ENCODE measurements at regions not wholly inside any gene's neighbourhood (a gene's known extent, or its start where the extent isn't known, plus 50 kb on each side); places are given as distances from the start of the nearest gene placed in this dataset.
"Not testable (repeated sequence)": the region's sequence is repeated elsewhere in the genome, so short reads cannot be mapped to it uniquely, and the experiment has no call there.

GRCh38 chr19:27955485-27956480 is 1257.2 kb downstream of the UQCRFS1 start:
- no peak for DNase-seq (ENCODE audit: low spot score)

GRCh38 chr19:27942607-27943006 is 1270.3 kb downstream of the UQCRFS1 start:
- DNase-seq (ENCODE audit: low spot score), result not testable (repeated sequence)

- DNase-seq (ENCODE audit: low spot score), result no peak
Observed at GRCh38 chr19:27936139-27936538, 1276.8 kb downstream of the UQCRFS1 start.

- no peak for DNase-seq (ENCODE audit: low spot score)
Observed at GRCh38 chr19:27935669-27936068, 1277.3 kb downstream of the UQCRFS1 start.

GRCh38 chr19:27929399-27929798 is 1283.6 kb downstream of the UQCRFS1 start:
- DNase-seq (ENCODE audit: low spot score), result no peak

- DNase-seq (ENCODE audit: low spot score), result no peak
Observed at GRCh38 chr19:27925202-27925601, 1287.7 kb downstream of the UQCRFS1 start.

GRCh38 chr19:27922970-27923369 is 1290.0 kb downstream of the UQCRFS1 start:
- DNase-seq (ENCODE audit: low spot score), result no peak

GRCh38 chr19:27920774-27921173 is 1292.2 kb downstream of the UQCRFS1 start:
- DNase-seq (ENCODE audit: low spot score), result no peak

- no peak for DNase-seq (ENCODE audit: low spot score)
Observed at GRCh38 chr19:27918818-27919217, 1294.1 kb downstream of the UQCRFS1 start.

- no peak for DNase-seq (ENCODE audit: low spot score)
Observed at GRCh38 chr19:27911122-27911898, 1301.6 kb downstream of the UQCRFS1 start.

GRCh38 chr19:27909861-27910260 is 1303.1 kb downstream of the UQCRFS1 start:
- DNase-seq (ENCODE audit: low spot score), result no peak

GRCh38 chr19:27909185-27909840 is 1303.6 kb downstream of the UQCRFS1 start:
- DNase-seq (ENCODE audit: low spot score), result no peak

- no peak for DNase-seq (ENCODE audit: low spot score)
Observed at GRCh38 chr19:27906081-27906480, 1306.9 kb downstream of the UQCRFS1 start.

- no peak for DNase-seq (ENCODE audit: low spot score)
Observed at GRCh38 chr19:27905074-27905473, 1307.9 kb downstream of the UQCRFS1 start.

- DNase-seq (ENCODE audit: low spot score), result no peak
Observed at GRCh38 chr19:27901078-27901477, 1311.9 kb downstream of the UQCRFS1 start.

- no peak for DNase-seq (ENCODE audit: low spot score)
Observed at GRCh38 chr19:27896091-27896490, 1316.9 kb downstream of the UQCRFS1 start.

- DNase-seq (ENCODE audit: low spot score), result no peak
Observed at GRCh38 chr19:27894906-27895754, 1317.8 kb downstream of the UQCRFS1 start.

- DNase-seq (ENCODE audit: low spot score), result no peak
Observed at GRCh38 chr19:27892500-27892899, 1320.5 kb downstream of the UQCRFS1 start.

- no peak for DNase-seq (ENCODE audit: low spot score)
Observed at GRCh38 chr19:27891411-27891810, 1321.5 kb downstream of the UQCRFS1 start.

- DNase-seq (ENCODE audit: low spot score), result no peak
Observed at GRCh38 chr19:27890696-27891095, 1322.3 kb downstream of the UQCRFS1 start.

- DNase-seq (ENCODE audit: low spot score), result no peak
Observed at GRCh38 chr19:27890206-27890605, 1322.7 kb downstream of the UQCRFS1 start.
